CD14-positive monocyte (primary cell): ENCODE measurements at regions not wholly inside any gene's neighbourhood (a gene's known extent, or its start where the extent isn't known, plus 50 kb on each side); places are given as distances from the start of the nearest gene placed in this dataset.

Experiments
- DNase-seq, 3 donors: peaks; one replicate each; pipeline ENCODE4 v3.0.0-alpha.2; 2011 to 2022
- H2AFZ ChIP-seq: 2 replicates; pipeline ENCODE4 v1.6.0; 2012; ENCODE audit warnings: mild to moderate bottlenecking, low read depth, low read length, inconsistent platforms; ENCODE audit not compliant: insufficient read depth, poor library complexity, severe bottlenecking
- H3K27ac ChIP-seq, 2 donors: 1 replicate in 1 of 2; 2 replicates in 1 of 2; pipeline ENCODE4 v1.5.1; 2012 to 2013; ENCODE audit warnings: low read length in 2 of 2, control low read depth in 1 of 2, inconsistent platforms in 1 of 2, low read depth in 1 of 2, mild to moderate bottlenecking in 1 of 2
- H3K27me3 ChIP-seq, 2 donors: one replicate each; pipeline versions ENCODE4 v1.6.0 to v1.6.1; 2011 to 2013; ENCODE audit warnings: low read length in 2 of 2; ENCODE audit not compliant: control insufficient read depth in 2 of 2, insufficient read depth in 2 of 2
- H3K36me3 ChIP-seq, 2 donors: replicated peaks in 1 of 2; 1 replicate in 1 of 2; 2 replicates in 1 of 2; pipeline versions ENCODE4 v1.5.1 to v1.6.1; 2012 to 2013; ENCODE audit warnings: low read length in 2 of 2, control low read depth in 1 of 2, inconsistent platforms in 1 of 2, mild to moderate bottlenecking in 1 of 2; ENCODE audit not compliant: insufficient read depth in 2 of 2, control insufficient read depth in 1 of 2
- H3K4me1 ChIP-seq, 2 donors: 1 replicate in 1 of 2; 2 replicates in 1 of 2; pipeline versions ENCODE4 v1.5.1 to v1.6.1; 2012 to 2013; ENCODE audit warnings: low read length in 2 of 2, control low read depth in 1 of 2, inconsistent platforms in 1 of 2, mild to moderate bottlenecking in 1 of 2, moderate library complexity in 1 of 2; ENCODE audit not compliant: insufficient read depth in 2 of 2, control insufficient read depth in 1 of 2
- H3K4me2 ChIP-seq: replicated peaks from 2 replicates; pipeline ENCODE3; 2012; ENCODE audit warnings: low read length, moderate library complexity, mild to moderate bottlenecking; ENCODE audit not compliant: poor library complexity, severe bottlenecking; ENCODE audit errors: extremely low read depth
- H3K4me3 ChIP-seq, 3 experiments: fragments of 200-600 bp in 1 of 3; sonication (generic) in 1 of 3; replicated peaks in 1 of 3; 1 replicate in 2 of 3; 2 replicates in 1 of 3; pipeline ENCODE4 v1.5.1; 2011 to 2013; ENCODE audit warnings: low read length in 3 of 3, mild to moderate bottlenecking in 3 of 3, control low read depth in 2 of 3, low read depth in 2 of 3, inconsistent platforms in 1 of 3, moderate library complexity in 1 of 3
- H3K79me2 ChIP-seq: 2 replicates; pipeline ENCODE4 v1.6.0; 2012; ENCODE audit warnings: mild to moderate bottlenecking, control low read depth, inconsistent platforms, low read length, moderate library complexity; ENCODE audit not compliant: insufficient read depth
- H3K9ac ChIP-seq: 2 replicates; pipeline ENCODE4 v1.6.0; 2017; ENCODE audit warnings: low read length, mild to moderate bottlenecking; ENCODE audit not compliant: insufficient read depth, poor library complexity, severe bottlenecking
- H3K9me3 ChIP-seq, 2 donors: replicated peaks in 1 of 2; 1 replicate in 1 of 2; 2 replicates in 1 of 2; pipeline versions ENCODE4 v1.5.1 to v1.6.1; 2012 to 2013; ENCODE audit warnings: low read length in 2 of 2, control low read depth in 1 of 2; ENCODE audit not compliant: control insufficient read depth in 1 of 2, insufficient read depth in 1 of 2
- H4K20me1 ChIP-seq: 2 replicates; pipeline ENCODE4 v1.6.0; 2012; ENCODE audit warnings: mild to moderate bottlenecking, low read length, control low read depth, moderate library complexity; ENCODE audit not compliant: insufficient read depth
- H3K27ac Mint-ChIP-seq, 7 donors: one replicate each; pipeline ENCODE4 v1.8.0; 2020; ENCODE audit warnings: mild to moderate bottlenecking in 7 of 7, mixed read lengths in 7 of 7, moderate library complexity in 6 of 7, inconsistent platforms in 2 of 7
- H3K27me3 Mint-ChIP-seq, 3 donors: one replicate each; pipeline ENCODE4 v1.8.0; 2021 to 2022; ENCODE audit warnings: low read depth in 3 of 3, mild to moderate bottlenecking in 3 of 3, mixed read lengths in 3 of 3, moderate library complexity in 3 of 3, inconsistent platforms in 1 of 3
- H3K36me3 Mint-ChIP-seq, 2 donors: one replicate each; pipeline ENCODE4 v1.8.0; 2020; ENCODE audit warnings: mixed read lengths in 2 of 2, inconsistent platforms in 1 of 2, mild to moderate bottlenecking in 1 of 2
- H3K4me1 Mint-ChIP-seq: one replicate; pipeline ENCODE4 v1.8.0; 2020; ENCODE audit warnings: mild to moderate bottlenecking, mixed read lengths
- H3K4me3 Mint-ChIP-seq, 2 donors: one replicate each; pipeline ENCODE4 v1.8.0; 2020; ENCODE audit warnings: mild to moderate bottlenecking in 2 of 2, mixed read lengths in 2 of 2, moderate library complexity in 1 of 2
- H3K9me3 Mint-ChIP-seq, 7 donors: one replicate each; pipeline ENCODE4 v1.8.0; 2020 to 2022; ENCODE audit warnings: mixed read lengths in 7 of 7, mild to moderate bottlenecking in 6 of 7, moderate library complexity in 6 of 7, inconsistent platforms in 2 of 7
- CTCF ChIP-seq: fragments of 200-600 bp; IDR thresholded peaks from one replicate; pipeline ENCODE4 v1.8.0; 2022; ENCODE audit warnings: antibody characterized with exemption, mild to moderate bottlenecking
- WGBS: methylation state at CpG from one replicate; pipeline ENCODE4 v1.1.5; 2013; ENCODE audit warnings: missing lambda C conversion rate; ENCODE audit not compliant: insufficient coverage; 5-methylcytosine and 5-hydroxymethylcytosine counted together
- intact Hi-C, 2 donors: fragments of 100-400 bp; cut with micrococcal nuclease; formaldehyde crosslinking; loops; one replicate each; pipeline versions ENCODE4 v1.15.0 to v1.15.1; 2023

- H3K4me2 ChIP-seq: no peak overlapping the region
- no peaks in the 10 kb centered on the region for H3K36me3 Mint-ChIP-seq
- H3K79me2 ChIP-seq: no peaks in the 10 kb centered on the region
- H3K27me3 ChIP-seq: no peaks in the 10 kb centered on the region
- peaks cover 7 to 11% (median 11%) of the 10 kb centered on the region in 3 donors for H3K27me3 Mint-ChIP-seq
- no peak for TF ChIP-seq CTCF
- H3K9me3 ChIP-seq: no peaks in the 10 kb centered on the region
- H3K9ac ChIP-seq: no peak overlapping the region
- H3K4me3 ChIP-seq: no peak overlapping the region
- H3K27ac Mint-ChIP-seq: no peak overlapping the region
- H3K27ac ChIP-seq: no peak overlapping the region
- DNase-seq: no peak
- H2AFZ ChIP-seq: no peak overlapping the region
- no peaks in the 10 kb centered on the region for H4K20me1 ChIP-seq
- intact Hi-C loops: no loop called here
- H3K9me3 Mint-ChIP-seq: no peaks in the 10 kb centered on the region
- WGBS: 100% methylated on average over 2 of the region's 6 CpGs
- H3K4me1 Mint-ChIP-seq: no peaks in the 10 kb centered on the region
- H3K36me3 ChIP-seq: no peaks in the 10 kb centered on the region
- H3K4me3 Mint-ChIP-seq: no peak overlapping the region
- no peaks in the 10 kb centered on the region for H3K4me1 ChIP-seq
Observed at GRCh38 chr1:29388884-29389283, 152.6 kb downstream of the PTPRU start.

GRCh38 chr1:29388170-29388569, 151.8 kb downstream of the PTPRU start:
- Histone ChIP-seq H3K27me3 (no peaks in the 10 kb centered on the region), H3K9me3 (no peaks in the 10 kb centered on the region), H3K9ac (no peak overlapping the region), H3K4me1 (no peaks in the 10 kb centered on the region), H4K20me1 (no peaks in the 10 kb centered on the region), H3K4me3 (no peak overlapping the region), H3K4me2 (no peak overlapping the region), H3K79me2 (no peaks in the 10 kb centered on the region), H3K36me3 (no peaks in the 10 kb centered on the region), H2AFZ (no peak overlapping the region), H3K27ac (no peak overlapping the region)
- DNase-seq: no peak
- no peak overlapping the region for H3K4me3 Mint-ChIP-seq
- no peaks in the 10 kb centered on the region for H3K36me3 Mint-ChIP-seq
- no peak for TF ChIP-seq CTCF
- H3K27me3 Mint-ChIP-seq: peaks cover 8 to 16% (median 11%) of the 10 kb centered on the region in 3 donors
- no peak overlapping the region for H3K27ac Mint-ChIP-seq
- no peaks in the 10 kb centered on the region for H3K9me3 Mint-ChIP-seq
- intact Hi-C loops: no loop called here
- no peaks in the 10 kb centered on the region for H3K4me1 Mint-ChIP-seq
- no CpG with 5 or more reads among the region's 2 CpGs for WGBS
